ENCODE measurements at regions not wholly inside any gene's neighbourhood (a gene's known extent, or its start where the extent isn't known, plus 50 kb on each side); places are given as distances from the start of the nearest gene placed in this dataset.

DNA sequence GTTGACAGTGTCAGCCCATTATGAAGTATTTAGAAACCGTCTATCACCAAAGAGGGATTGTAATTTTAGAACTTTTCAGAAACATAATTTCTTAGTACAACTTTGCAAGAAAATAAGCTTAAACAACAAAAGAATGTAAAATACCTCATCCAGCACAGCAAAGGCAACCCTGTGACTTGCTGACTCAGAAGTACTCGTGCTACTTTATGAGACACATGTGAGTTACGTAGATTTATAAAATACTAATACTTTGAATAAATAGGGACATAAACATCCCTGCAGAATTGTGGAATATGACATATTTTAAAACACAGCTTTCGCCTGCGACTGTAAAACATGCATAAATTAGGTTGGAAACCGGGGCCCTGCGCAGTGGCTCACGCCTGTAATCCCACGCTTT lies 739.7 kb upstream of the ANKRD30A start:
- DNase-seq (ENCODE audit: low read depth in 1 of 2, low spot score in 1 of 2): no peak

DNA sequence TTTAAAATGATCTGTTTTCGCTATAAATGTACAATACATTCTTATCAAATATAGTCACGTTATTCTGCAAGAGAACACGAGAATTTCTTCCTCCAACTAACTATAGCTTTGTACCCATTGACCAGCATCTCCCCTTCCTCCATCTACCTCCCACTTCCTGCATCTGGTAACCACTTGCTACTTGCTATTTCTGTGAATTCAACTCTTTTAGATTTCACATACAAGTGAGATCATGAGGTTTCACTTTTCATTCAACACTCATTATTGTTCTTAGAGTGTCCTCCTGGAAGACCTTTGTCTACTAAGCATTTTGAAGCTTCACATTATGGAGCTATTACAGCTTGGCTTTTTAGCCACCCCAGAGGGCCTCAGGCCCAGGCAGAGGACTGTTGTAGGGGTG lies 741.3 kb upstream of the FZD8 start:
- DNase-seq (ENCODE audit: low read depth in 1 of 2, low spot score in 1 of 2): no peak

DNA sequence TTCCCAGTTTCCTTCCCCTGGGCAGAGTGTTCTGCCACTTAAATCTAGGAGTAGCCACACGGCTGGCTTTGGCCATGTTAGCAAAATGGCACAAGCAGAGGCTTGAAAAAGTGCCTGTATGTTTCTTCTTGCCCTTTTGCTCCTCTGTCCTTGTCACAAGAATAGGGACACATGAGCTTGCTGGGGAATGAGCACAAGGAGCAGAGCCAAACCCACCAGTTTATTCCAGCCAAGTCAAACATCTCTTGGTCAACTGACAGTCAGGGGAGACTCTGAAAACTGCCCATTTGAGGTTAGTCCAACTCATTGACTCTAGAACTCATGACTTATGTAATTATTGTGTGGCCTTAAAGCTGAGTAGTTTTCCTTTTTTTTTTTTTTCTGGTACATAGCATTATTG lies 739.7 kb upstream of the FZD8 start:
- no peak for DNase-seq (ENCODE audit: low read depth in 1 of 2, low spot score in 1 of 2)

GRCh38 chr10:36380538-36380937 lies 738.4 kb upstream of the FZD8 start:
- no peak for DNase-seq (ENCODE audit: low read depth in 1 of 2, low spot score in 1 of 2)

- DNase-seq (ENCODE audit: low read depth in 1 of 2, low spot score in 1 of 2): no peak
These were observed 733.0 kb upstream of the FZD8 start for GRCh38 chr10:36375107-36375506.

GRCh38 chr10:36373424-36374096 lies 731.5 kb upstream of the FZD8 start:
- no peak for DNase-seq (ENCODE audit: low read depth in 1 of 2, low spot score in 1 of 2)

GRCh38 chr10:36367362-36367761 lies 725.3 kb upstream of the FZD8 start:
- no peak for DNase-seq (ENCODE audit: low read depth in 1 of 2, low spot score in 1 of 2)

DNA sequence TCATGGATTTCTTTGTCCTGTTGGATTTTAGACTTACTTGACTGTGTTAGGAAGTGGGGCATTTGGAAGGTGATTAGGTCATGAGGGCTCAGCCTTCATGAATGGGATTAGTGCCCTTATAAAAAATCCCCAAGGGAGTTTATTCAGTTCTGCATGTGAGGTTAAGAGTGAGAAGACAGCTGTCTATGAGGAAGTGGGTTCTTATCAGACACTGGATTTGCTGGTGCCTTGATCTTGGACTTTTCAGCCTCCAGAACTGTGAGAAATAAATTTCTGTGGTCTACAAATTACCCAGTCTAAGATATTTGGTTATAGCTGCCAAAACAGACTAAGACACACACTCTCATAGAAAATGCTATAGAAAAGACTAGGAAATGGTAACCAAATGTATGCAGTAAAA lies 724.7 kb upstream of the FZD8 start:
- DNase-seq (ENCODE audit: low read depth in 1 of 2, low spot score in 1 of 2): no peak

DNA sequence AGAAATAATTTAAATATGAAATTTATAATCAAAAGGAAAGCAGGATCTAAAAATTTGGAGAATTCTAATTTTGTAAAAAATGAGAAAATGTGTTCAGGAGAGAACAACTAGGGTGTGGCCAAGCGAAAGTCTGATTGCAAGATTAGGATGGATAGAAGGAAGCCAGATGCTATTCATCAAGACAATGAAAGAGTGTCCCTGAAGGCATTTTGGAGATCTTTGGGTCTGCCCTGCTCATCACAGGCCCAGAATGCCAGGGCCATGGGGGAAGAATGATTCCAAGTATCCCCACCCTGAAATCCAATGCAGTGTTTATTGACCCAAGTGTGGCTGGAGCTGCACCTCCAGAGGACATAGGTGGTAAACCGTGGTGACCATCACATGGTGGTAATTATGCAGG lies 724.0 kb upstream of the FZD8 start:
- no peak for DNase-seq (ENCODE audit: low read depth in 1 of 2, low spot score in 1 of 2)

GRCh38 chr10:36362257-36362656 lies 720.2 kb upstream of the FZD8 start:
- DNase-seq (ENCODE audit: low read depth in 1 of 2, low spot score in 1 of 2): no peak

- DNase-seq (ENCODE audit: low read depth in 1 of 2, low spot score in 1 of 2): no peak
These were observed 716.6 kb upstream of the FZD8 start for GRCh38 chr10:36358736-36359135.

GRCh38 chr10:36354633-36355032 lies 712.5 kb upstream of the FZD8 start:
- no peak for DNase-seq (ENCODE audit: low read depth in 1 of 2, low spot score in 1 of 2)

GRCh38 chr10:36351159-36351558 lies 709.1 kb upstream of the FZD8 start:
- DNase-seq (ENCODE audit: low read depth in 1 of 2, low spot score in 1 of 2): no peak

GRCh38 chr10:36349445-36350078 lies 707.5 kb upstream of the FZD8 start:
- DNase-seq (ENCODE audit: low read depth in 1 of 2, low spot score in 1 of 2): no peak

- DNase-seq (ENCODE audit: low read depth in 1 of 2, low spot score in 1 of 2): no peak
These were observed 703.7 kb upstream of the FZD8 start for GRCh38 chr10:36345807-36346206.

- DNase-seq (ENCODE audit: low read depth in 1 of 2, low spot score in 1 of 2): no peak
These were observed 703.1 kb upstream of the FZD8 start for GRCh38 chr10:36345175-36345533.

- no peak for DNase-seq (ENCODE audit: low read depth in 1 of 2, low spot score in 1 of 2)
These were observed 702.4 kb upstream of the FZD8 start for GRCh38 chr10:36344240-36345174.

DNA sequence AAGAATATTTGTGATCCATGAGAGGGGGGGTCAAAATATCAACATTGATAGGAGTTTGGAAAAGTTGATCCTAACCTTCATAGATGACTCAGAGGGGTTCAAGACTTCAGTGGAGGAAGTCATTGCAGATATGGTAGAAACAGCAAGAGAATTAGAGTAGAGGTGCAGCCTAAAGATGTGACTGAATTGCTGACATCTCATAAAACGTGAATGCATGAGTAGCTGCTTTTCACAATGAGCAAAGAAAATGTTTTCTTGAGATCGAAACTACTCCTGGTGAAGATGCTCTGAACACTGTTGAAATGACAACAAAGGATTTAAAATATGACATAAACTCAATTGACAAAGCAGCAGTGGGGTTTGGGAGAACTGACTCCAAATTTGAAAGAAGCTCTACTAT lies 700.7 kb upstream of the FZD8 start:
- no peak for DNase-seq (ENCODE audit: low read depth in 1 of 2, low spot score in 1 of 2)

- no peak for DNase-seq (ENCODE audit: low read depth in 1 of 2, low spot score in 1 of 2)
These were observed 699.4 kb upstream of the FZD8 start for GRCh38 chr10:36341471-36341870.

GRCh38 chr10:36336315-36336714 lies 694.2 kb upstream of the FZD8 start:
- no peak for DNase-seq (ENCODE audit: low read depth in 1 of 2, low spot score in 1 of 2)

- DNase-seq (ENCODE audit: low read depth in 1 of 2, low spot score in 1 of 2): no peak
These were observed 691.4 kb upstream of the FZD8 start for GRCh38 chr10:36333446-36333845.

DNA sequence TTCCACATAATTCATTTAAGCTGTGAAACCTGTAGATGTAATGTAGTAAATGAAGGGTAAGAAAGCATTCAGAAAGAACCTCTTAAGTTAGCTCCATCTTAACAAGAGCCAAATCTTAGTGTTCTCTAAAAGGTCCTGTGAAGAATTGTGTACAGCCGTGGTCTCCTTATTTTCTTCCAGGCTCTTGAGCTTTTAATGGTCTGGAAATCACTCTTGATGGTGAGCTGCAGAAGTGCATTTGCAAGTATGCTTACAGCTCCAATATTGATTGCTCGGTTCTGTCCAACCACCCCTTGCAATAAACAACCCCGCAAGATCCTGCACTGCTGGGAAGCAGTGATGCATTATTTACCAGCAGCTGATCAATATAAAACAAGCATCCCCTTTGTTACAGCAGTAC lies 690.8 kb upstream of the FZD8 start:
- no peak for DNase-seq (ENCODE audit: low read depth in 1 of 2, low spot score in 1 of 2)

Data from activated CD4-positive, alpha-beta T cell treated with anti-CD3 and anti-CD28 coated beads, Interleukin-2, amount 50 U/mL, for 24 hours (primary cell).